Parathyroid adenoma (tissue), 2 donors: ENCODE measurements at regions not wholly inside any gene's neighbourhood (a gene's known extent, or its start where the extent isn't known, plus 50 kb on each side); places are given as distances from the start of the nearest gene placed in this dataset.

Experiments
- H2AFZ ChIP-seq: fragments of 300-600 bp; sonication (generic); one replicate; pipeline ENCODE4 v1.7.0; 2017; ENCODE audit warnings: antibody characterized with exemption, mild to moderate bottlenecking
- H3K27ac ChIP-seq: fragments of 300-600 bp; sonication (generic); one replicate; pipeline ENCODE4 v1.7.0; 2017
- H3K27me3 ChIP-seq: fragments of 300-600 bp; sonication (generic); one replicate; pipeline ENCODE4 v1.7.0; 2017; ENCODE audit warnings: low read length; ENCODE audit not compliant: control insufficient read depth, insufficient read depth
- H3K36me3 ChIP-seq: fragments of 300-600 bp; sonication (generic); one replicate; pipeline ENCODE4 v1.7.0; 2017; ENCODE audit warnings: low read length; ENCODE audit not compliant: control insufficient read depth, insufficient read depth
- H3K4me1 ChIP-seq: fragments of 300-600 bp; sonication (generic); one replicate; pipeline ENCODE4 v1.7.0; 2017; ENCODE audit warnings: control low read depth
- H3K4me2 ChIP-seq: fragments of 300-600 bp; sonication (generic); one replicate; pipeline ENCODE4 v1.7.0; 2017; ENCODE audit warnings: low read length
- H3K4me3 ChIP-seq: fragments of 300-600 bp; sonication (generic); one replicate; pipeline ENCODE4 v1.7.0; 2017; ENCODE audit warnings: low read depth, low read length
- H3K79me2 ChIP-seq: fragments of 300-600 bp; sonication (generic); one replicate; pipeline ENCODE4 v1.7.0; 2017; ENCODE audit warnings: control low read depth
- H3K9ac ChIP-seq: fragments of 300-600 bp; sonication (generic); one replicate; pipeline ENCODE4 v1.7.0; 2017; ENCODE audit warnings: mild to moderate bottlenecking
- H3K9me3 ChIP-seq: fragments of 300-600 bp; sonication (generic); one replicate; pipeline ENCODE4 v1.7.0; 2017; ENCODE audit warnings: low read length; ENCODE audit not compliant: control insufficient read depth
- CTCF ChIP-seq: fragments of 300-600 bp; sonication (generic); IDR thresholded peaks from one replicate; pipeline ENCODE4 v1.7.0; 2017; ENCODE audit warnings: antibody characterized with exemption, mild to moderate bottlenecking
- donor health status: primary hyperparathyroidism.

- TF ChIP-seq CTCF, result no peak
- no peak overlapping the region for H3K27ac ChIP-seq
- H3K9ac ChIP-seq, result no peak overlapping the region
- no peaks in the 10 kb centered on the region for H3K36me3 ChIP-seq
- H3K9me3 ChIP-seq, result no peaks in the 10 kb centered on the region
- no peaks in the 10 kb centered on the region for H3K4me1 ChIP-seq
- H3K79me2 ChIP-seq, result no peaks in the 10 kb centered on the region
- no peak overlapping the region for H3K4me3 ChIP-seq
- no peak overlapping the region for H2AFZ ChIP-seq
- H3K4me2 ChIP-seq, result no peak overlapping the region
- no peaks in the 10 kb centered on the region for H3K27me3 ChIP-seq
These were observed 1090.0 kb downstream of the BCL11A start for GRCh38 chr2:59463426-59463825.

- H3K9ac ChIP-seq, result no peak overlapping the region
- no peaks in the 10 kb centered on the region for H3K36me3 ChIP-seq
- no peaks in the 10 kb centered on the region for H3K79me2 ChIP-seq
- TF ChIP-seq CTCF, result no peak
- H3K27ac ChIP-seq, result no peak overlapping the region
- no peak overlapping the region for H3K4me2 ChIP-seq
- no peak overlapping the region for H3K4me3 ChIP-seq
- no peaks in the 10 kb centered on the region for H3K9me3 ChIP-seq
- no peaks in the 10 kb centered on the region for H3K27me3 ChIP-seq
- H2AFZ ChIP-seq, result no peak overlapping the region
- no peaks in the 10 kb centered on the region for H3K4me1 ChIP-seq
These were observed 1090.8 kb downstream of the BCL11A start for GRCh38 chr2:59462422-59463197.

- Histone ChIP-seq H3K4me3 (no peak overlapping the region), H3K27ac (no peak overlapping the region), H3K4me2 (no peak overlapping the region), H3K79me2 (no peaks in the 10 kb centered on the region), H3K9me3 (no peaks in the 10 kb centered on the region), H2AFZ (no peak overlapping the region), H3K9ac (no peak overlapping the region), H3K27me3 (no peaks in the 10 kb centered on the region), H3K4me1 (no peaks in the 10 kb centered on the region), H3K36me3 (no peaks in the 10 kb centered on the region)
- no peak for TF ChIP-seq CTCF
These were observed 1092.3 kb downstream of the BCL11A start for GRCh38 chr2:59461127-59461526.

GRCh38 chr2:59458800-59459199, 1094.7 kb downstream of the BCL11A start:
- Histone ChIP-seq H3K4me3 (no peak overlapping the region), H3K9ac (no peak overlapping the region), H3K27me3 (no peaks in the 10 kb centered on the region), H3K4me2 (no peak overlapping the region), H2AFZ (no peak overlapping the region), H3K4me1 (no peaks in the 10 kb centered on the region), H3K9me3 (no peaks in the 10 kb centered on the region), H3K27ac (no peak overlapping the region), H3K36me3 (no peaks in the 10 kb centered on the region), H3K79me2 (no peaks in the 10 kb centered on the region)
- TF ChIP-seq CTCF, result no peak

GRCh38 chr2:59456285-59456684, 1097.2 kb downstream of the BCL11A start:
- no peaks in the 10 kb centered on the region for H3K36me3 ChIP-seq
- H2AFZ ChIP-seq, result no peak overlapping the region
- no peaks in the 10 kb centered on the region for H3K27me3 ChIP-seq
- no peak overlapping the region for H3K4me2 ChIP-seq
- no peak overlapping the region for H3K27ac ChIP-seq
- no peaks in the 10 kb centered on the region for H3K9me3 ChIP-seq
- H3K4me1 ChIP-seq, result no peaks in the 10 kb centered on the region
- TF ChIP-seq CTCF, result no peak
- H3K9ac ChIP-seq, result no peak overlapping the region
- no peak overlapping the region for H3K4me3 ChIP-seq
- no peaks in the 10 kb centered on the region for H3K79me2 ChIP-seq
